ENCODE measurements at regions not wholly inside any gene's neighbourhood (a gene's known extent, or its start where the extent isn't known, plus 50 kb on each side); places are given as distances from the start of the nearest gene placed in this dataset.

GRCh38 chr16:48082516-48082915 lies 73.3 kb downstream of the ABCC12 start:
- no peak for TF ChIP-seq POLR2AphosphoS5 (IDR thresholded peaks at IDR 0.05; ENCODE audit: low read depth, low read length)
- TF ChIP-seq POLR2A (IDR thresholded peaks at IDR 0.05; ENCODE audit: low read depth, low read length), result no peak
